ENCODE measurements at regions not wholly inside any gene's neighbourhood (a gene's known extent, or its start where the extent isn't known, plus 50 kb on each side); places are given as distances from the start of the nearest gene placed in this dataset.

DNA sequence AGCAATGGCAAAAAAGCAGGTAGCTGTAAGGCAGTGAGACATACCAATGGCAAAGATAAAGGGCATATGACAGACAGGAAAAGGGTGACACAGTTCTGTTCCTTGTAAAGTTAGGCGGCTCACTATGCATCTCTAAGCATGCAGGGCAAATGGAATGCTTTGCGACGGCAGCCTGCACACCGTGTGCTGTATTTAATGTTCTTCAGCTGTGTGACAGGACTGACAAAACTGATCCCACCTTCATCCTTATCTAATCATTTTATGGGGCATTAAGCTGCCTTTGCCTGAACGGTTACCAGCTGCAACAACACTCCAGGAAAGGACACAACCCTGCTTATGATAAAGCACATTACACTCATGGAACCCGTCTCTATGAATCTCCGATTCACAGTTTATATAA, 80.5 kb upstream of the VAV3 start:
- no peak overlapping the region for H3K27ac ChIP-seq
- no peaks in the 10 kb centered on the region for H3K4me1 ChIP-seq (replicated peaks)
- no peaks in the 10 kb centered on the region for H3K36me3 ChIP-seq
- no peak overlapping the region for H3K4me3 ChIP-seq
- DNase-seq (ENCODE audit: low read depth in 1 of 2, low spot score in 2 of 2), result no peak
- H3K27me3 ChIP-seq (replicated peaks), result no peaks in the 10 kb centered on the region; the same call in 1 of the 2 replicates
- no peaks in the 10 kb centered on the region for H3K9me3 ChIP-seq (replicated peaks)

- no peaks in the 10 kb centered on the region; the same call in 1 of the 2 replicates for H3K27me3 ChIP-seq (replicated peaks)
- H3K36me3 ChIP-seq, result no peaks in the 10 kb centered on the region
- no peak overlapping the region for H3K4me3 ChIP-seq
- no peak for DNase-seq (ENCODE audit: low read depth in 1 of 2, low spot score in 2 of 2)
- H3K27ac ChIP-seq, result no peak overlapping the region
- no peaks in the 10 kb centered on the region for H3K9me3 ChIP-seq (replicated peaks)
- no peaks in the 10 kb centered on the region for H3K4me1 ChIP-seq (replicated peaks)
Measured at GRCh38 chr1:108044318-108044717, 79.3 kb upstream of the VAV3 start.

- Histone ChIP-seq H3K9me3 (replicated peaks) (no peaks in the 10 kb centered on the region), H3K36me3 (no peaks in the 10 kb centered on the region), H3K4me1 (replicated peaks) (no peaks in the 10 kb centered on the region), H3K27ac (no peak overlapping the region), H3K27me3 (replicated peaks) (no peaks in the 10 kb centered on the region; the same call in 1 of the 2 replicates), H3K4me3 (no peak overlapping the region)
- no peak for DNase-seq (ENCODE audit: low read depth in 1 of 2, low spot score in 2 of 2)
Measured at GRCh38 chr1:108043707-108044106, 78.7 kb upstream of the VAV3 start.

- Histone ChIP-seq H3K27me3 (replicated peaks) (no peaks in the 10 kb centered on the region; the same call in 1 of the 2 replicates), H3K9me3 (replicated peaks) (no peaks in the 10 kb centered on the region), H3K36me3 (no peaks in the 10 kb centered on the region), H3K27ac (no peak overlapping the region), H3K4me1 (replicated peaks) (no peaks in the 10 kb centered on the region), H3K4me3 (no peak overlapping the region)
- no peak for DNase-seq (ENCODE audit: low read depth in 1 of 2, low spot score in 2 of 2)
Measured at GRCh38 chr1:108042610-108043009, 77.6 kb upstream of the VAV3 start.

GRCh38 chr1:108041360-108042142, 76.6 kb upstream of the VAV3 start:
- Histone ChIP-seq H3K4me1 (replicated peaks) (no peaks in the 10 kb centered on the region), H3K27me3 (replicated peaks) (no peaks in the 10 kb centered on the region; the same call in 1 of the 2 replicates), H3K36me3 (no peaks in the 10 kb centered on the region), H3K4me3 (no peak overlapping the region), H3K27ac (no peak overlapping the region), H3K9me3 (replicated peaks) (no peaks in the 10 kb centered on the region)
- DNase-seq (ENCODE audit: low read depth in 1 of 2, low spot score in 2 of 2), result no peak

- no peak overlapping the region for H3K27ac ChIP-seq
- H3K4me3 ChIP-seq, result no peak overlapping the region
- H3K4me1 ChIP-seq (replicated peaks), result peaks cover 12% of the 10 kb centered on the region
- no peaks in the 10 kb centered on the region for H3K9me3 ChIP-seq (replicated peaks)
- no peak for DNase-seq (ENCODE audit: low read depth in 1 of 2, low spot score in 2 of 2)
- H3K27me3 ChIP-seq (replicated peaks), result no peaks in the 10 kb centered on the region
- no peaks in the 10 kb centered on the region for H3K36me3 ChIP-seq
Measured at GRCh38 chr1:108038653-108039236, 73.8 kb upstream of the VAV3 start.

GRCh38 chr1:108036796-108037562, 72.0 kb upstream of the VAV3 start:
- DNase-seq (ENCODE audit: low read depth in 1 of 2, low spot score in 2 of 2), result no peak
- H3K27ac ChIP-seq, result no peak overlapping the region
- H3K9me3 ChIP-seq (replicated peaks), result no peaks in the 10 kb centered on the region
- H3K4me3 ChIP-seq, result no peak overlapping the region
- H3K27me3 ChIP-seq (replicated peaks), result no peaks in the 10 kb centered on the region
- H3K4me1 ChIP-seq (replicated peaks), result peaks cover 13% of the 10 kb centered on the region
- H3K36me3 ChIP-seq, result no peaks in the 10 kb centered on the region

DNA sequence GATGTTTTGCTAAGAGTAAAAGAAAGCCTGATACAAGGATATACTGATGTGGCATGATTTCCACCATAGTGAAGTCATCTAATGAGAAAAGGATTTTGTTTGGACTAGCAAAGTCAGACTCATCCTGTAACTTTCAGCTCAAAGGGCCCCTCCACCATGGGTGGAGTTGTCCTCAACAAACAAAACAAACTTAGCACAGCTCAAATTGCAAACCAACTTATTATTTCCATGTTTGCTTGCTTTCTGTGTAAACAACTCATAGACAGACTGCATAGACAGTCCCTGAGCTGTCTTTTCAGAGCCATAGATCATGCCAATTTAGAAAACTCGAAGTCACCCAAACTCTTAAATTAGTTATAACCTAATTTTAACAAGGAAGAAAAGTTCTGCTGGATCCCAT, 69.4 kb upstream of the VAV3 start:
- Histone ChIP-seq H3K27ac (no peak overlapping the region), H3K9me3 (replicated peaks) (no peaks in the 10 kb centered on the region), H3K4me3 (no peak overlapping the region), H3K27me3 (replicated peaks) (no peaks in the 10 kb centered on the region), H3K4me1 (replicated peaks) (peaks cover 13% of the 10 kb centered on the region), H3K36me3 (no peaks in the 10 kb centered on the region)
- peak in 1 of 2 experiments; percentile 40 for DNase-seq (ENCODE audit: low read depth in 1 of 2, low spot score in 2 of 2)

DNA sequence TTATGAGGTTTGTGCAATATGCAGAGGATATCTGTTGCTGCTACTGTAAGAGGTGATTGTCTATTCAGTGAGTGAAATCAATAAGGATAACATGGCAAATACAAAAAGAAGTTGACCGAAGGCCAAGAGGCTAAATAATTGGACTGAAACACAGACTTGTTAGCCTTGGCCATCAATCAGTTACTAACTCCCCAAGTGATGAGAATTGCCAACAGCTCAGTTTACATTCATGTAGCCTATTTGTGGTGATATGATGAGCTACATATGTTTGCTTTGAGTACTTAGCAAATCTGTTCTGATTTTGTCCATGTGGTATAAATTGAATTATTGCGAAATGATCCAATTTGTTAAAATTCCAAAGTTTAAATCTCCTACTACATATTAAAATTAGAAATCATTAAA, 68.6 kb upstream of the VAV3 start:
- no peak for DNase-seq (ENCODE audit: low read depth in 1 of 2, low spot score in 2 of 2)

DNA sequence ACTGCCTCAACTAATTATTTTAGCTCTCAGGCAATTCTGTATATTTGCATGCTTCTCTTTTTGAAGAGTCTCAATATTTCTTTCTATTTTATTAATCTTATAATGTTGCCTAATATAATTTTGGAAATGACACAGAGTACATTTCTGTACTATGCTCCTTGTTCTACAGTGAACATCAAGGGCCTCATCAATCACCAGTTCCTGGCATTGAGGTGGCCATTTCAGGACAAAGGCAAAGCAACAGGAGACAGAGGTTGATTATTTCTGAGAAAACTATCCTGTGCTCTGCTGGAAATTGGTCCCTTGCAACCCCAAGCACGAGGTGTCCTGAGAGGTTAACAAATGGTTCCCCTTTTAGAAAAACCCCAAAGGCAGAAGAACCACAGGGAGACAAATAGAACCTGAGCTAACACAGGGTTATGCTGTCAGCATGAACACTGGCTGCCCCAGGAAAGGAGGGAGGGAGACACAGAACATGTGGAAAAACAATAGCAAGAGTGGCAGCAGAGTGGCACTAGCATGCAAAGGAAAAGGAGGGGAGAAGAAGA, 63.9 kb upstream of the VAV3 start:
- no peak for DNase-seq (ENCODE audit: low read depth in 1 of 2, low spot score in 2 of 2)
- Histone ChIP-seq H3K9me3 (replicated peaks) (no peaks in the 10 kb centered on the region; the same call in 1 of the 2 replicates), H3K27me3 (replicated peaks) (0 out of 2 replicates have a peak, but pooled peaks cover 7% of the 10 kb centered on the region), H3K27ac (no peak overlapping the region), H3K36me3 (no peaks in the 10 kb centered on the region), H3K4me1 (replicated peaks) (peaks cover 3% of the 10 kb centered on the region), H3K4me3 (no peak overlapping the region)

More for the DNA sequence above, 68.6 kb upstream of the VAV3 start:
- Histone ChIP-seq H3K9me3 (replicated peaks) (no peaks in the 10 kb centered on the region), H3K4me1 (replicated peaks) (peaks cover 13% of the 10 kb centered on the region), H3K4me3 (no peak overlapping the region), H3K27ac (no peak overlapping the region), H3K27me3 (replicated peaks) (0 out of 2 replicates have a peak, but pooled peaks cover 2% of the 10 kb centered on the region), H3K36me3 (no peaks in the 10 kb centered on the region)

- no peak overlapping the region for H3K27ac ChIP-seq
- no peak for DNase-seq (ENCODE audit: low read depth in 1 of 2, low spot score in 2 of 2)
- H3K36me3 ChIP-seq, result no peaks in the 10 kb centered on the region
- H3K9me3 ChIP-seq (replicated peaks), result no peaks in the 10 kb centered on the region; the same call in 1 of the 2 replicates
- 0 out of 2 replicates have a peak, but pooled peaks cover 7% of the 10 kb centered on the region for H3K27me3 ChIP-seq (replicated peaks)
- H3K4me3 ChIP-seq, result no peak overlapping the region
- no peaks in the 10 kb centered on the region for H3K4me1 ChIP-seq (replicated peaks)
Measured at GRCh38 chr1:108027389-108027788, 62.4 kb upstream of the VAV3 start.

DNA sequence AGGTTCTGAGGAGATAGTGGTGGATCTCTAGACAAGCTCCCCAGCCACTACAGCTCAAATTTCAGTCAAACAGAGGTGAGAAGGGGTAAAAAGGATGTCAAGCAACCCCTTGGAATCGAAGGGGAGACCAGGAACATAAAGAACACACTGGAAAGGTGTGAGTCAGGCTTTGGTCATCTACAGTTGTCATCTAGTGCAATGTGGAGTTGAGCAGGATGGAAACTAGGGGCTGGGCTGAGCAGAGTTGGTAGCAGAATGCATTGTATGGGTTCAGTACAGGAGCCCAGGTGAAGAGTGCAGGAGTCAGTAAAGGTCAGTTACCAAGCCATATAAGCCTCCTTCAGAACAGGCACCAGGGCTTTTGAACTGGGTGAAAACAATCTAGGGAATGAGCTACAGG, 52.7 kb upstream of the VAV3 start:
- no peak overlapping the region for H3K4me3 ChIP-seq
- no peak overlapping the region for H3K27ac ChIP-seq
- no peaks in the 10 kb centered on the region for H3K27me3 ChIP-seq (replicated peaks)
- peaks cover 25% of the 10 kb centered on the region for H3K4me1 ChIP-seq (replicated peaks)
- no peak for DNase-seq (ENCODE audit: low read depth in 1 of 2, low spot score in 2 of 2)
- H3K9me3 ChIP-seq (replicated peaks), result no peaks in the 10 kb centered on the region
- H3K36me3 ChIP-seq, result no peaks in the 10 kb centered on the region

DNA sequence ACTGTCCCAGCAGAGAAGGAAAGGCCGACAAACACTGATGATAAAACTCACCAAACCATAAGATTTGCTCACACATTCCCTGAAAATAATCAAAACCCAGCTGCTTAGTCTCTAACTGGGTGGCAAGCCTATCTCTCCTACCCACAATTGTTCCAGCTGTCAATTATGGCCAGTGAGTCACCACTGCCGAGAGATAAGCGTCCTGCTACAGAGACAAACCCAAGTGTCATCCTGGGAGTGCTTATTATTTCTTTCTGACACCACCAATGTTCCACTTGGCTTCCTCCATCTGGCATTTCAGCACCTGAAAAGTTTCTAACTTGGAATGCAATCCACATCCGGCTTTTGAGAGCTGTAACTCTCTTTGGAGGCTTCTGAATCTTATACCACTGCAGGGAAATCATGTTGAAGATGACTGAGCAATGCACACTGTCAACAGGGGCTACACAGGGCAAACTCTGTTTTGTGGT, 51.5 kb upstream of the VAV3 start:
- Histone ChIP-seq H3K27me3 (replicated peaks) (no peaks in the 10 kb centered on the region), H3K36me3 (no peaks in the 10 kb centered on the region), H3K9me3 (replicated peaks) (no peaks in the 10 kb centered on the region), H3K4me1 (replicated peaks) (peaks cover 25% of the 10 kb centered on the region), H3K4me3 (no peak overlapping the region), H3K27ac (peak overlapping the region; percentile 18)
- peak; percentile 93 to 97 for DNase-seq (ENCODE audit: low read depth in 1 of 2, low spot score in 2 of 2)

Measured in SJSA1 (cell line).